Esophagus squamous epithelium (tissue), 5 donors: ENCODE measurements at regions not wholly inside any gene's neighbourhood (a gene's known extent, or its start where the extent isn't known, plus 50 kb on each side); places are given as distances from the start of the nearest gene placed in this dataset.

Experiments used
- DNase-seq: peaks from one replicate; lab custom pipeline; 2025; lab: John Stamatoyannopoulos, UW
- H3K27ac ChIP-seq, 4 donors: fragments of 200-600 bp; sonication (generic); one replicate each; pipeline ENCODE4 v1.5.1; 2016 to 2019; ENCODE audit warnings: mild to moderate bottlenecking in 1 of 4
- H3K27me3 ChIP-seq, 4 donors: fragments of 200-600 bp; sonication (generic); 1 replicate in 3 of 4; 2 replicates in 1 of 4; pipeline versions ENCODE4 v1.5.1 to v1.6.0; 2017 to 2021; ENCODE audit warnings: antibody characterized with exemption in 1 of 4
- H3K36me3 ChIP-seq, 3 donors: fragments of 200-600 bp; sonication (generic); one replicate each; pipeline ENCODE4 v1.5.1; 2016 to 2019
- H3K4me1 ChIP-seq, 3 donors: fragments of 200-600 bp; sonication (generic); one replicate each; pipeline ENCODE4 v1.5.1; 2017 to 2019
- H3K4me3 ChIP-seq, 4 donors: fragments of 200-600 bp; sonication (generic); 1 replicate in 3 of 4; 2 replicates in 1 of 4; pipeline ENCODE4 v1.5.1; 2016 to 2019; ENCODE audit warnings: mild to moderate bottlenecking in 2 of 4, moderate library complexity in 1 of 4
- H3K9me3 ChIP-seq, 3 donors: fragments of 200-600 bp; sonication (generic); one replicate each; pipeline ENCODE4 v1.5.1; 2016 to 2019
- CTCF ChIP-seq, 6 experiments: fragments of 450-650 bp in 4 of 6; fragments of 200-600 bp in 2 of 6; sonication (generic) in 2 of 6; IDR thresholded peaks; one replicate each; pipeline ENCODE4 v1.5.1; 2016 to 2019; ENCODE audit warnings: antibody characterized with exemption in 6 of 6, mild to moderate bottlenecking in 4 of 6, moderate library complexity in 4 of 6
- POLR2A ChIP-seq, 4 donors: fragments of 450-650 bp; IDR thresholded peaks; one replicate each; pipeline ENCODE4 v1.6.1; 2017; ENCODE audit warnings: antibody characterized with exemption in 4 of 4, mild to moderate bottlenecking in 4 of 4, moderate library complexity in 3 of 4
- WGBS, 2 donors: methylation state at CpG; one replicate each; pipeline ENCODE4 v1.1.5; 2018; 5-methylcytosine and 5-hydroxymethylcytosine counted together
- intact Hi-C: fragments of 100-400 bp; cut with DNase I; formaldehyde crosslinking; loops from one replicate; pipeline ENCODE4 v1.15.0; 2022
- donor health status: DM: yes; HTN: yes; CAD: no.

- Histone ChIP-seq H3K27ac (no peak overlapping the region), H3K36me3 (no peaks in the 10 kb centered on the region), H3K27me3 (no peaks in the 10 kb centered on the region), H3K4me1 (no peaks in the 10 kb centered on the region), H3K4me3 (no peak overlapping the region), H3K9me3 (no peaks in the 10 kb centered on the region)
- no peak for DNase-seq
- WGBS, 2 donors, result 72 to 80% methylated on average over 1 of the region's 1 CpG
- intact Hi-C loops, result no loop called here
- no peak for TF ChIP-seq CTCF (IDR thresholded peaks at IDR 0.05)
- TF ChIP-seq POLR2A (IDR thresholded peaks at IDR 0.05), result no peak
These were observed 50.6 kb upstream of the L3MBTL4 start for GRCh38 chr18:6465281-6465680.

GRCh38 chr18:6476190-6476589, 61.5 kb upstream of the L3MBTL4 start:
- Histone ChIP-seq H3K4me3 (no peak overlapping the region), H3K36me3 (no peaks in the 10 kb centered on the region), H3K9me3 (no peaks in the 10 kb centered on the region), H3K27ac (peak overlapping the region in 1 of 4 donors; percentile 23), H3K27me3 (no peaks in the 10 kb centered on the region), H3K4me1 (peaks cover 0 to 27% (median 4%) of the 10 kb centered on the region in 3 donors)
- WGBS, 2 donors, result 58 to 86% methylated on average over 1 of the region's 1 CpG
- intact Hi-C loops, result no loop called here
- DNase-seq, result no peak
- TF ChIP-seq CTCF (IDR thresholded peaks at IDR 0.05) (no peak), POLR2A (IDR thresholded peaks at IDR 0.05) (no peak)

- no peak overlapping the region for H3K4me3 ChIP-seq
- DNase-seq, result no peak
- H3K27me3 ChIP-seq, result no peaks in the 10 kb centered on the region
- intact Hi-C loops, result no loop called here
- WGBS, 2 donors, result 0 to 35% methylated on average over 1 to 2 of the region's 2 CpGs
- TF ChIP-seq POLR2A (IDR thresholded peaks at IDR 0.05) (no peak), CTCF (IDR thresholded peaks at IDR 0.05) (no peak)
- H3K27ac ChIP-seq, result peak overlapping the region in 2 of 4 donors; percentile 23 to 53
- no peaks in the 10 kb centered on the region for H3K36me3 ChIP-seq
- peaks cover 0 to 27% (median 4%) of the 10 kb centered on the region in 3 donors for H3K4me1 ChIP-seq
- H3K9me3 ChIP-seq, result no peaks in the 10 kb centered on the region
These were observed 62.2 kb upstream of the L3MBTL4 start for GRCh38 chr18:6476880-6477279.

- 65 to 69% methylated on average over 6 of the region's 6 CpGs for WGBS, 2 donors
- peaks cover 4 to 38% (median 11%) of the 10 kb centered on the region in 3 donors for H3K4me1 ChIP-seq
- intact Hi-C loops, result no loop called here
- H3K27me3 ChIP-seq, result no peaks in the 10 kb centered on the region
- TF ChIP-seq POLR2A (IDR thresholded peaks at IDR 0.05) (no peak), CTCF (IDR thresholded peaks at IDR 0.05) (no peak)
- no peak overlapping the region for H3K4me3 ChIP-seq
- no peak for DNase-seq
- no peaks in the 10 kb centered on the region for H3K9me3 ChIP-seq
- H3K27ac ChIP-seq, result peak overlapping the region in 1 of 4 donors; percentile 53
- no peaks in the 10 kb centered on the region for H3K36me3 ChIP-seq
These were observed 63.4 kb upstream of the L3MBTL4 start for GRCh38 chr18:6478121-6478520.

- H3K27ac ChIP-seq, result no peak overlapping the region
- H3K4me3 ChIP-seq, result no peak overlapping the region
- no peaks in the 10 kb centered on the region for H3K27me3 ChIP-seq
- intact Hi-C loops, result loop anchor here (10.0 kb wide), 1 partner anchor 605 kb away; no protein-coding TSS in a partner anchor
- H3K4me1 ChIP-seq, result peaks cover 4 to 47% (median 11%) of the 10 kb centered on the region in 3 donors
- TF ChIP-seq CTCF (IDR thresholded peaks at IDR 0.05), result no peak
- no peak for TF ChIP-seq POLR2A (IDR thresholded peaks at IDR 0.05)
- no peaks in the 10 kb centered on the region for H3K36me3 ChIP-seq
- no peaks in the 10 kb centered on the region for H3K9me3 ChIP-seq
- DNase-seq, result no peak
- 83 to 91% methylated on average over 4 of the region's 4 CpGs for WGBS, 2 donors
These were observed 65.0 kb upstream of the L3MBTL4 start for GRCh38 chr18:6479699-6480098.
